HCT116 (cell line): ENCODE measurements at regions not wholly inside any gene's neighbourhood (a gene's known extent, or its start where the extent isn't known, plus 50 kb on each side); places are given as distances from the start of the nearest gene placed in this dataset.

ENCODE experiments used
- ATAC-seq: fragments of 200-7000 bp; cut with Tn5 transposase; 2 replicates; pipeline ENCODE4 v1.9.1; 2020; ENCODE audit warnings: mild to moderate bottlenecking, moderate library complexity
- BruUV-seq: library from RNA; stranded (reverse); fragments of 400-500 nt; replicated peaks from 2 replicates; lab custom pipeline; 2021; lab: Mats Ljungman, UMichigan
- CTCF ChIA-PET: fragments of 300-600 bp; sonication (Branson Sonifier 250); formaldehyde crosslinking; loops from one replicate; lab custom pipeline; 2021; ENCODE audit warnings: antibody characterized with exemption; lab: Charles Lee
- POLR2A ChIA-PET: fragments of 300-600, 350-600 bp; sonication (Branson Sonifier 250); formaldehyde crosslinking; loops from one replicate; lab custom pipeline; 2021; ENCODE audit warnings: antibody characterized with exemption; lab: Charles Lee
- RAD21 ChIA-PET, 2 experiments: fragments of 300-600 bp; sonication (Branson Sonifier 250); formaldehyde crosslinking; loops; one replicate each; lab custom pipeline; 2023; ENCODE audit warnings: low total read pairs in 2 of 2; ENCODE audit not compliant: uncharacterized antibody in 2 of 2, unreplicated experiment in 2 of 2, low non-redundant PET in 1 of 2; lab: Charles Lee
- DNase-seq: peaks from one replicate; pipeline ENCODE4 v3.0.0-alpha.2; 2010; ENCODE audit warnings: low read depth, low spot score
- H2AFZ ChIP-seq: fragments of 200-600 bp; shearing (Covaris generic), sonication (generic); 2 replicates; pipeline ENCODE4 v1.6.1; 2017; ENCODE audit warnings: low read depth, mixed run types, mixed read lengths, antibody characterized with exemption, low read length; ENCODE audit not compliant: poor library complexity, severe bottlenecking
- H3K27ac ChIP-seq: 2 replicates; pipeline ENCODE4 v1.5.1; 2012; ENCODE audit warnings: low read depth, low read length
- H3K27me3 ChIP-seq: fragments of 200-600 bp; sonication (generic); 2 replicates; pipeline ENCODE4 v1.6.1; 2016; ENCODE audit warnings: mixed run types, low read length, mixed read lengths; ENCODE audit not compliant: insufficient read depth
- H3K36me3 ChIP-seq, 2 experiments: fragments of 200-500 bp in 1 of 2; fragments of 200-600 bp in 1 of 2; sonication (Bioruptor generic) in 1 of 2; sonication (generic) in 1 of 2; 2 replicates each; pipeline versions ENCODE4 v1.5.1 to v1.6.1; 2014 to 2016; ENCODE audit warnings: low read length in 2 of 2, inconsistent platforms in 1 of 2, mixed read lengths in 1 of 2, mixed run types in 1 of 2; ENCODE audit not compliant: insufficient read depth in 2 of 2, control insufficient read depth in 1 of 2
- H3K4me1 ChIP-seq, 2 experiments: fragments of 200-600 bp in 1 of 2; sonication (generic) in 1 of 2; 2 replicates each; pipeline versions ENCODE4 v1.5.1 to v1.6.1; 2012 to 2017; ENCODE audit warnings: low read length in 2 of 2, inconsistent platforms in 1 of 2, mild to moderate bottlenecking in 1 of 2, mixed read lengths in 1 of 2, mixed run types in 1 of 2, moderate library complexity in 1 of 2; ENCODE audit not compliant: insufficient read depth in 2 of 2, control insufficient read depth in 1 of 2
- H3K4me2 ChIP-seq: fragments of 200-600 bp; sonication (generic); 2 replicates; pipeline ENCODE4 v1.6.1; 2017; ENCODE audit warnings: mixed run types, low read length, mixed read lengths
- H3K4me3 ChIP-seq, 2 experiments: fragments of 200-600 bp in 1 of 2; sonication (generic) in 1 of 2; replicated peaks in 1 of 2; 2 replicates each; pipeline ENCODE4 v1.5.1; 2011 to 2016; ENCODE audit warnings: low read length in 2 of 2, control low read depth in 1 of 2, low read depth in 1 of 2, mild to moderate bottlenecking in 1 of 2, mixed read lengths in 1 of 2, mixed run types in 1 of 2
- H3K79me2 ChIP-seq: fragments of 200-600 bp; sonication (generic); 2 replicates; pipeline ENCODE4 v1.6.1; 2017; ENCODE audit warnings: mild to moderate bottlenecking, mixed run types, low read length, moderate library complexity, mixed read lengths; ENCODE audit not compliant: insufficient read depth
- H3K9ac ChIP-seq: fragments of 200-600 bp; sonication (generic); 2 replicates; pipeline ENCODE4 v1.6.1; 2016; ENCODE audit warnings: low read length, mixed read lengths
- H3K9me2 ChIP-seq: fragments of 200-600 bp; sonication (generic), shearing (Covaris generic); 2 replicates; pipeline ENCODE4 v1.6.1; 2017; ENCODE audit warnings: mixed run types, mild to moderate bottlenecking, moderate library complexity; ENCODE audit not compliant: insufficient read depth
- H3K9me3 ChIP-seq, 2 experiments: fragments of 200-500 bp in 1 of 2; fragments of 200-600 bp in 1 of 2; sonication (Bioruptor generic) in 1 of 2; sonication (generic) in 1 of 2; 2 replicates each; pipeline ENCODE4 v1.6.1; 2014 to 2017; ENCODE audit warnings: low read length in 2 of 2, mixed read lengths in 2 of 2, inconsistent platforms in 1 of 2, low read depth in 1 of 2, mild to moderate bottlenecking in 1 of 2, mixed run types in 1 of 2, moderate library complexity in 1 of 2; ENCODE audit not compliant: control insufficient read depth in 1 of 2, insufficient read depth in 1 of 2
- H4K20me1 ChIP-seq: fragments of 200-600 bp; sonication (generic), shearing (Covaris generic); 2 replicates; pipeline ENCODE4 v1.6.1; 2017; ENCODE audit warnings: mixed run types, mild to moderate bottlenecking, moderate library complexity; ENCODE audit not compliant: insufficient read depth
- CEBPB ChIP-seq: IDR thresholded peaks from 2 replicates; pipeline ENCODE4 v1.6.1; 2012; ENCODE audit warnings: low read depth
- EZH2 ChIP-seq: fragments of 200-600 bp; sonication (generic); IDR thresholded peaks from 2 replicates; pipeline ENCODE4 v1.6.1; 2017; ENCODE audit warnings: antibody characterized with exemption, mixed run types
- EZH2phosphoT487 ChIP-seq: fragments of 200-600 bp; IDR thresholded peaks from 2 replicates; pipeline ENCODE4 v1.6.1; 2018; ENCODE audit warnings: antibody characterized with exemption, borderline replicate concordance
- FOSL1 ChIP-seq: IDR thresholded peaks from 2 replicates; pipeline ENCODE4 v1.6.1; 2012; ENCODE audit warnings: low read depth
- POLR2A ChIP-seq: IDR thresholded peaks from 2 replicates; pipeline ENCODE4 v1.7.0; 2011; ENCODE audit warnings: borderline replicate concordance; ENCODE audit not compliant: insufficient read depth, insufficient read length; ENCODE audit errors: extremely low read depth
- SP1 ChIP-seq: IDR thresholded peaks from 2 replicates; pipeline ENCODE4 v1.6.1; 2012; ENCODE audit warnings: low read depth
- YY1 ChIP-seq: IDR thresholded peaks from 2 replicates; pipeline ENCODE4 v1.6.1; 2011; ENCODE audit warnings: low read length, low read depth, moderate library complexity, mild to moderate bottlenecking; ENCODE audit not compliant: insufficient replicate concordance; ENCODE audit errors: extremely low read depth
- ZFX ChIP-seq: fragments of 450-650 bp; IDR thresholded peaks from 2 replicates; pipeline ENCODE4 v1.6.1; 2017
- ZNF274 ChIP-seq: fragments of 200-500 bp; sonication (Bioruptor generic); IDR thresholded peaks from 2 replicates; pipeline ENCODE4 v1.6.1; 2014; ENCODE audit warnings: mild to moderate bottlenecking, low read depth, low read length, inconsistent platforms
- intact Hi-C: fragments of 100-400 bp; cut with micrococcal nuclease; formaldehyde crosslinking; loops from 2 replicates; pipeline ENCODE4 v1.10.0; 2022
- TF ChIP-seq, protein P1 (sequence below): IDR thresholded peaks from 2 replicates; pipeline ENCODE4 v1.6.1; 2011; ENCODE audit warnings: mild to moderate bottlenecking, low read length, moderate library complexity; ENCODE audit not compliant: insufficient replicate concordance; ENCODE audit errors: extremely low read depth
- TF ChIP-seq, protein P2 (sequence below): IDR thresholded peaks from 2 replicates; pipeline ENCODE4 v1.6.1; 2012; ENCODE audit warnings: low read depth
- TF ChIP-seq, protein P3 (sequence below), 3 experiments: fragments of 200-600 bp in 1 of 3; sonication (generic) in 1 of 3; IDR thresholded peaks in 2 of 3; conservative IDR thresholded peaks in 1 of 3; 2 replicates each; pipeline ENCODE4 v1.5.1; 2012 to 2017; ENCODE audit warnings: low read depth in 2 of 3, low read length in 2 of 3, antibody characterized with exemption in 1 of 3, borderline replicate concordance in 1 of 3, control low read depth in 1 of 3, mild to moderate bottlenecking in 1 of 3, mixed read lengths in 1 of 3, mixed run types in 1 of 3, moderate library complexity in 1 of 3; ENCODE audit not compliant: insufficient read depth in 1 of 3

DNA sequence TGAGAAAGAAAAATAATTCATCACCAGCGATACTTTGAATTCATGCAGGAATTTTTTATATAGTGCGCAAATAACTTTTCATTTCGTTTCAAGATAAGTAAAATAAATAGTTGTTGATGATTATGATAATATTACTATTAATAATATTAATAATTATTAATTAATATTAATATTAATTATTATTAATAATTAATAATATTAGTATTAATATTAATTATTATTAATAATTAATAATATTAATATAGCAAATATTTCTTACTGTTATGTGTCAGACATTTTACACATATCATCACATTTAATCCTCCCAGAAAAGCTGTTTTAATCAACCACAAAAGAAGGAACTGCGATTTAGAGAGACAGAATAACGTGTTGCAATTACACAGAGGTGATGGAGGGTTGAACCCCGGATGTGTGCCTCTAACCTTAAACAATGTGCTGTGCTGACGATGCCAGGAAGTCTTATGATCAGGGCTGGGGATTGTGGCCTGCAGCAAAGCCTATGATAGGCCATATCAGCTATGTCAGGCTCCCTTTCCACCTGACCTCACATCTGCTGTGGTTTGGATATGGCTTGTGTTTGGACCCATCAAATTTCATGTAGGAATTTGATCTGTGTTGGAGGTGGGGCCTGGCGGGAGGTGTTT lies 263.5 kb upstream of the NR2F2 start:
- no TSS peak for BruUV-seq
- H3K9ac ChIP-seq, result no peak overlapping the region
- H3K79me2 ChIP-seq, result no peaks in the 10 kb centered on the region
- H3K4me2 ChIP-seq, result no peak overlapping the region
- no peaks in the 10 kb centered on the region for H4K20me1 ChIP-seq
- intact Hi-C loops, result no loop called here
- H3K9me2 ChIP-seq, result no peaks in the 10 kb centered on the region
- no peak for DNase-seq
- H3K27ac ChIP-seq, result no peak overlapping the region
- no peak for ATAC-seq
- POLR2A ChIA-PET, result no interaction called here
- no peaks in the 10 kb centered on the region for H3K27me3 ChIP-seq
- RAD21 ChIA-PET, result no interaction called here
- CTCF ChIA-PET, result no interaction called here
- no peaks in the 10 kb centered on the region for H3K9me3 ChIP-seq
- H3K36me3 ChIP-seq, result no peaks in the 10 kb centered on the region
- TF ChIP-seq POLR2A, result no peak
- no peak for TF ChIP-seq EZH2
- no peak for TF ChIP-seq ZNF274
- no peak for TF ChIP-seq SP1
- TF ChIP-seq, protein P1, sequence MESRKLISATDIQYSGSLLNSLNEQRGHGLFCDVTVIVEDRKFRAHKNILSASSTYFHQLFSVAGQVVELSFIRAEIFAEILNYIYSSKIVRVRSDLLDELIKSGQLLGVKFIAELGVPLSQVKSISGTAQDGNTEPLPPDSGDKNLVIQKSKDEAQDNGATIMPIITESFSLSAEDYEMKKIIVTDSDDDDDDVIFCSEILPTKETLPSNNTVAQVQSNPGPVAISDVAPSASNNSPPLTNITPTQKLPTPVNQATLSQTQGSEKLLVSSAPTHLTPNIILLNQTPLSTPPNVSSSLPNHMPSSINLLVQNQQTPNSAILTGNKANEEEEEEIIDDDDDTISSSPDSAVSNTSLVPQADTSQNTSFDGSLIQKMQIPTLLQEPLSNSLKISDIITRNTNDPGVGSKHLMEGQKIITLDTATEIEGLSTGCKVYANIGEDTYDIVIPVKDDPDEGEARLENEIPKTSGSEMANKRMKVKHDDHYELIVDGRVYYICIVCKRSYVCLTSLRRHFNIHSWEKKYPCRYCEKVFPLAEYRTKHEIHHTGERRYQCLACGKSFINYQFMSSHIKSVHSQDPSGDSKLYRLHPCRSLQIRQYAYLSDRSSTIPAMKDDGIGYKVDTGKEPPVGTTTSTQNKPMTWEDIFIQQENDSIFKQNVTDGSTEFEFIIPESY, result no peak
- TF ChIP-seq, protein P2, sequence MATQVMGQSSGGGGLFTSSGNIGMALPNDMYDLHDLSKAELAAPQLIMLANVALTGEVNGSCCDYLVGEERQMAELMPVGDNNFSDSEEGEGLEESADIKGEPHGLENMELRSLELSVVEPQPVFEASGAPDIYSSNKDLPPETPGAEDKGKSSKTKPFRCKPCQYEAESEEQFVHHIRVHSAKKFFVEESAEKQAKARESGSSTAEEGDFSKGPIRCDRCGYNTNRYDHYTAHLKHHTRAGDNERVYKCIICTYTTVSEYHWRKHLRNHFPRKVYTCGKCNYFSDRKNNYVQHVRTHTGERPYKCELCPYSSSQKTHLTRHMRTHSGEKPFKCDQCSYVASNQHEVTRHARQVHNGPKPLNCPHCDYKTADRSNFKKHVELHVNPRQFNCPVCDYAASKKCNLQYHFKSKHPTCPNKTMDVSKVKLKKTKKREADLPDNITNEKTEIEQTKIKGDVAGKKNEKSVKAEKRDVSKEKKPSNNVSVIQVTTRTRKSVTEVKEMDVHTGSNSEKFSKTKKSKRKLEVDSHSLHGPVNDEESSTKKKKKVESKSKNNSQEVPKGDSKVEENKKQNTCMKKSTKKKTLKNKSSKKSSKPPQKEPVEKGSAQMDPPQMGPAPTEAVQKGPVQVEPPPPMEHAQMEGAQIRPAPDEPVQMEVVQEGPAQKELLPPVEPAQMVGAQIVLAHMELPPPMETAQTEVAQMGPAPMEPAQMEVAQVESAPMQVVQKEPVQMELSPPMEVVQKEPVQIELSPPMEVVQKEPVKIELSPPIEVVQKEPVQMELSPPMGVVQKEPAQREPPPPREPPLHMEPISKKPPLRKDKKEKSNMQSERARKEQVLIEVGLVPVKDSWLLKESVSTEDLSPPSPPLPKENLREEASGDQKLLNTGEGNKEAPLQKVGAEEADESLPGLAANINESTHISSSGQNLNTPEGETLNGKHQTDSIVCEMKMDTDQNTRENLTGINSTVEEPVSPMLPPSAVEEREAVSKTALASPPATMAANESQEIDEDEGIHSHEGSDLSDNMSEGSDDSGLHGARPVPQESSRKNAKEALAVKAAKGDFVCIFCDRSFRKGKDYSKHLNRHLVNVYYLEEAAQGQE, result no peak
- no peak for TF ChIP-seq ZFX
- no peak for TF ChIP-seq YY1
- TF ChIP-seq, protein P3, sequence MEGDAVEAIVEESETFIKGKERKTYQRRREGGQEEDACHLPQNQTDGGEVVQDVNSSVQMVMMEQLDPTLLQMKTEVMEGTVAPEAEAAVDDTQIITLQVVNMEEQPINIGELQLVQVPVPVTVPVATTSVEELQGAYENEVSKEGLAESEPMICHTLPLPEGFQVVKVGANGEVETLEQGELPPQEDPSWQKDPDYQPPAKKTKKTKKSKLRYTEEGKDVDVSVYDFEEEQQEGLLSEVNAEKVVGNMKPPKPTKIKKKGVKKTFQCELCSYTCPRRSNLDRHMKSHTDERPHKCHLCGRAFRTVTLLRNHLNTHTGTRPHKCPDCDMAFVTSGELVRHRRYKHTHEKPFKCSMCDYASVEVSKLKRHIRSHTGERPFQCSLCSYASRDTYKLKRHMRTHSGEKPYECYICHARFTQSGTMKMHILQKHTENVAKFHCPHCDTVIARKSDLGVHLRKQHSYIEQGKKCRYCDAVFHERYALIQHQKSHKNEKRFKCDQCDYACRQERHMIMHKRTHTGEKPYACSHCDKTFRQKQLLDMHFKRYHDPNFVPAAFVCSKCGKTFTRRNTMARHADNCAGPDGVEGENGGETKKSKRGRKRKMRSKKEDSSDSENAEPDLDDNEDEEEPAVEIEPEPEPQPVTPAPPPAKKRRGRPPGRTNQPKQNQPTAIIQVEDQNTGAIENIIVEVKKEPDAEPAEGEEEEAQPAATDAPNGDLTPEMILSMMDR (IDR thresholded peaks at IDR 0.05 in 2 of 3, conservative IDR thresholded peaks at IDR 0.05 in 1 of 3; ENCODE audit: borderline replicate concordance in 1 of 3, insufficient read depth in 1 of 3, low read depth in 2 of 3, low read length in 2 of 3), result no peak
- no peak for TF ChIP-seq FOSL1
- no peak for TF ChIP-seq CEBPB
- no peak for TF ChIP-seq EZH2phosphoT487
- no peaks in the 10 kb centered on the region for H3K4me1 ChIP-seq
- H3K4me3 ChIP-seq, result no peak overlapping the region
- no peak overlapping the region for H2AFZ ChIP-seq
